ENCODE measurements at regions not wholly inside any gene's neighbourhood (a gene's known extent, or its start where the extent isn't known, plus 50 kb on each side); places are given as distances from the start of the nearest gene placed in this dataset.

DNA sequence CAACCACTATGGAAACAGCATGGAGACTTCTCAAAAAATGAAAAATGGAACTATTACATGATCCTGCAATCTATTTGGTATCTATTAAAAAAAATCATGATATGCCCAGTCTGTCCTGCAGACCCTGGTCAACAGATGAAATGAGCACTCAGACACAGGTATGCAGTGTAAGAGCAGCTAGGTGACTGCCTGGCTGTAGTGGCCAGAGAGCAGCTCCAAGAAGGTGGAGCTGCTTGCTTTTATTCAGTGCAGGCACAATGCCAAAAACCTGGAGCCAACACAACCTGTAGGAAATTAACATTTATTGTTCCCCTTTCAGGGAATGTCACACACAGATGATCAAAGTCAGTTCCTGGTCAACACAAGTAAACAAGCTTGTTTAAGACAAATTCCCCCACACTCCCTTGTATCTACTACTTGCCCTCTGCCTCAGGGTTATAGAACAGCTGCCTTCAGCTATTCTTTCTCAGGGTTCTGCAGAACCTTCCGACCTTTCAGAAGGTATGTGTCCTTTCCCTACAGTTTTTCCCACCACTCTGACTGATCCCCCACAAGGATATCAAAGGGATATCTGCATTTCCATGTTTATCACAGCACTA lies 933.7 kb upstream of the SLITRK5 start:
- CTCF ChIA-PET = no interaction called here
- no peaks in the 10 kb centered on the region for H3K36me3 Mint-ChIP-seq (ENCODE audit: low read depth)
- no peak overlapping the region for H3K27ac Mint-ChIP-seq
- peaks cover 9% of the 10 kb centered on the region for H3K9me3 Mint-ChIP-seq
- no peak for DNase-seq
- POLR2A ChIA-PET = no interaction called here
- H3K4me1 Mint-ChIP-seq = no peaks in the 10 kb centered on the region
- no peak overlapping the region for H3K4me3 Mint-ChIP-seq
- H3K27me3 Mint-ChIP-seq = no peaks in the 10 kb centered on the region

DNA sequence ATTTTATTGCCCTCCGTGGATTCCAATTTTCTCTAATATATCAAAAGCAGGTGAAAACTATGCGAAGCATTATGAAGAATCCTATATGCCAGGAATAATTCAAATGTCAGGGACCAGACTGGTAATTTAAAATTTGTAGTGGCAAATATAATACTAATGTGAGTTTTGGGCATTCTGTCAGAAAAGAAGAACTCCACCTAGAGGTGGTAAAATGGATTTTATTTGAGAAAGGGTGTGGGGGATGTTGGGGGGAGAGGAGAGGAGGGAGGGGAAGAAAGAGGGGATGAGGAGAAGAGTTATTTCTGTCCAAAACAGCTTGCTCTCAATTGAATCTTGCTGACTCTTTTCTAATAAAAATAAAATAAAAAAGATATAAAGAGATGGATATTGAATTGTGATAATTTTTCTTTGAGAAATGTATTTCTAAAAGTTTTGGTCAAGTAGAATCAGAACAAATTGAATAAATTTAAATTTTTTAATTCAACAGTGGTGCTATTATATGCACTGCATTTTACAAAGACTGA lies 929.3 kb upstream of the SLITRK5 start:
- Mint-ChIP-seq H3K27ac (no peak overlapping the region), H3K4me1 (no peaks in the 10 kb centered on the region), H3K36me3 (ENCODE audit: low read depth) (no peaks in the 10 kb centered on the region), H3K9me3 (peaks cover 4% of the 10 kb centered on the region), H3K4me3 (no peak overlapping the region), H3K27me3 (no peaks in the 10 kb centered on the region)
- DNase-seq = no peak
- ChIA-PET CTCF (no interaction called here), POLR2A (no interaction called here)

DNA sequence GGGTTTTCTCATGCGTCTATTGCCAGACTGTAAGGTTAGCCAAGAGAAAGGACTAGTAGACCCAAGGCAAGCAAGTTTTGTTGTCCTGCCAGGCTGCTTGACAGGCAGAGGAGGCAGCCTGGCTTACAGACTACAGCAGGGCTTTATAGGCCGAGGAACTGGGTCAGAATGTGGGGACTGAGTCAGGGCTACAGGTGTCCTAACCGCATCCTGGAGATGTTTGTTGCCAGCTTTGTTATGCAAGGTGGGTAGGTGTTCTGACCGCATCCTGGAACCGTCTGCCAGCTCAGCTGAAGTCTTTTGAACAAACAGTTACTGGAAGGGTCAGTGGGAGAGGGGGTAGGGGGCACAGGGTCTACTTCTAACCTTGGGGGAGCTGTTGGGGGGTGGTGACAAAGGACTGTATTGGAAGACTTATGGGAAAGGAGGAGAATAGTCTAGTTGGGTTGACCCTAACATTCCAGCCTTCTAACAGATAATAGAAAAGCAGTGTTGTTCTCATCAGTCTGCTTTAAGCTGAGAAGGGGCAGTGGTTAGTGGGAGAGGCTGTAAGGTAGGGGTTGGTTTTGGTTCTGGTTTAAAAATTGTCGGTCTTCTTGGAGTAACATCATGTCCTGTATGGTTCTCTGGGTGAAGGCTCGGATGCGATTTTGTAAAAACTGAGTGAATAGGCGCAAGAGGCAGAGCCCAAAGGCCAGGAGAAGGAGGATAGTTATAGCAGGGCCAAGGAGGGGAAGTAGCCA lies 913.8 kb upstream of the SLITRK5 start:
- ChIA-PET POLR2A (interaction anchor here (1.0 kb wide), 1 partner anchor 8 kb away, joined by 4 read pairs; no protein-coding TSS in a partner anchor), CTCF (interaction anchor here (0.6 kb wide), 1 partner anchor 149 kb away, joined by 3 read pairs; no protein-coding TSS in a partner anchor)
- Mint-ChIP-seq H3K36me3 (ENCODE audit: low read depth) (peaks cover 7% of the 10 kb centered on the region), H3K4me1 (peaks cover 10% of the 10 kb centered on the region), H3K27me3 (no peaks in the 10 kb centered on the region), H3K9me3 (peaks cover 30% of the 10 kb centered on the region), H3K27ac (peak overlapping the region; percentile 92), H3K4me3 (peak overlapping the region; percentile 68)
- DNase-seq = peak; percentile 55

GRCh38 chr13:86758116-86758515 lies 913.1 kb upstream of the SLITRK5 start:
- H3K27ac Mint-ChIP-seq = peak overlapping the region; percentile 92
- DNase-seq = no peak

GRCh38 chr13:86760620-86761019 lies 910.6 kb upstream of the SLITRK5 start:
- Mint-ChIP-seq H3K27ac (peak overlapping the region; percentile 92), H3K9me3 (peaks cover 44% of the 10 kb centered on the region), H3K4me3 (peak overlapping the region; percentile 68), H3K4me1 (peaks cover 20% of the 10 kb centered on the region), H3K27me3 (no peaks in the 10 kb centered on the region), H3K36me3 (ENCODE audit: low read depth) (peaks cover 21% of the 10 kb centered on the region)
- DNase-seq = no peak
- CTCF ChIA-PET = no interaction called here
- POLR2A ChIA-PET = no interaction called here

More at GRCh38 chr13:86758116-86758515, 913.1 kb upstream of the SLITRK5 start:
- no peaks in the 10 kb centered on the region for H3K27me3 Mint-ChIP-seq
- H3K9me3 Mint-ChIP-seq = peaks cover 37% of the 10 kb centered on the region
- H3K4me1 Mint-ChIP-seq = peaks cover 12% of the 10 kb centered on the region
- ChIA-PET CTCF (no interaction called here), POLR2A (interaction anchor here (1.0 kb wide), 1 partner anchor 7 kb away, joined by 4 read pairs; no protein-coding TSS in a partner anchor)
- H3K4me3 Mint-ChIP-seq = peak overlapping the region; percentile 68
- peaks cover 14% of the 10 kb centered on the region for H3K36me3 Mint-ChIP-seq (ENCODE audit: low read depth)

DNA sequence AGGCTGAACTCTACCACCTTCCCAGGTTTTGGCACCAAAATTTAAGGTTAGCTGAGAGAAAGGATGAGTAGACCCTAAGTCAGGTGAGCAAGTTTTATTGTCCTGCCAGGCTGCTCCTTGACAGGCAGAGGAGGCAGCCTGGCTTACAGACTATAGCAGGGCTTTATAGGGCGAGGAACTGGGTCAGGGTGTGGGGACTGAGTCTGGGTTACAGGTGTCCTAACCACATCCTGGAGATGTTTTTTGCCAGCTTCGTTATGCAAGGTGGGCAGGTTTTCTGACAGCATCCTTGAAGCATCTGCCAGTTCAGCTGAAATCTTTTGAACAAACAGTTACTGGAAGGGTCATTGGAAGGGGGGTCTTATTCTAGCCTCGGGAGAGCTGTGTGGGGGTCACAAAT lies 905.7 kb upstream of the SLITRK5 start:
- CTCF ChIA-PET = interaction anchor here (0.6 kb wide), 1 partner anchor 285 kb away, joined by 3 read pairs; no protein-coding TSS in a partner anchor
- DNase-seq = peak; percentile 21
- H3K4me1 Mint-ChIP-seq = peaks cover 18% of the 10 kb centered on the region
- POLR2A ChIA-PET = interaction anchor here (1.1 kb wide), 1 partner anchor 8 kb away, joined by 4 read pairs; no protein-coding TSS in a partner anchor
- H3K27ac Mint-ChIP-seq = peak overlapping the region; percentile 76
- H3K36me3 Mint-ChIP-seq (ENCODE audit: low read depth) = peaks cover 19% of the 10 kb centered on the region
- peak overlapping the region; percentile 19 for H3K4me3 Mint-ChIP-seq
- no peaks in the 10 kb centered on the region for H3K27me3 Mint-ChIP-seq
- peaks cover 32% of the 10 kb centered on the region for H3K9me3 Mint-ChIP-seq

DNA sequence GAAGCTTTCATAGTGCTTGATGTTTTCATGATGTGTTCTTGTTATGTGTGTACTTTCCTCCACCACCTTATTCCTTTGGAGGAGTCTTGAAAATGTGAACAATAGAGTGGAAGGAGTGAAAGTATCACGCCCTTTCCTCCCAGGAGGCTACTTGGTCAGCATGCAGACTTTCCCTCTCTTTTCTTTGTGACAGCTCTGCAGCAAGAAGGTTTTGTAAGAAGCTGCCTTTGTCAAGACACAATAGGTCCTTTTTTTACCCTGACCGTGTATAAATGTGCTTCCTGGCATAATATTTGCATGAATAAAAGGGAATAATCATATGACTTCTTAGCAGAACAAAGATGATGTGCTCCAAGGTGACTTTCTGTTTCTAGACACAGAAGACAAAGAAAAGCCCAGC lies 882.6 kb upstream of the SLITRK5 start:
- Mint-ChIP-seq H3K4me1 (no peaks in the 10 kb centered on the region), H3K9me3 (peaks cover 12% of the 10 kb centered on the region), H3K36me3 (ENCODE audit: low read depth) (no peaks in the 10 kb centered on the region), H3K4me3 (no peak overlapping the region), H3K27ac (no peak overlapping the region), H3K27me3 (no peaks in the 10 kb centered on the region)
- DNase-seq = no peak
- CTCF ChIA-PET = no interaction called here
- POLR2A ChIA-PET = no interaction called here

- ChIA-PET POLR2A (no interaction called here), CTCF (no interaction called here)
- Mint-ChIP-seq H3K4me1 (no peaks in the 10 kb centered on the region), H3K36me3 (ENCODE audit: low read depth) (no peaks in the 10 kb centered on the region), H3K27ac (no peak overlapping the region), H3K4me3 (no peak overlapping the region), H3K9me3 (peaks cover 12% of the 10 kb centered on the region), H3K27me3 (no peaks in the 10 kb centered on the region)
- DNase-seq = no peak
Observed at GRCh38 chr13:86792153-86792651, 879.0 kb upstream of the SLITRK5 start.

DNA sequence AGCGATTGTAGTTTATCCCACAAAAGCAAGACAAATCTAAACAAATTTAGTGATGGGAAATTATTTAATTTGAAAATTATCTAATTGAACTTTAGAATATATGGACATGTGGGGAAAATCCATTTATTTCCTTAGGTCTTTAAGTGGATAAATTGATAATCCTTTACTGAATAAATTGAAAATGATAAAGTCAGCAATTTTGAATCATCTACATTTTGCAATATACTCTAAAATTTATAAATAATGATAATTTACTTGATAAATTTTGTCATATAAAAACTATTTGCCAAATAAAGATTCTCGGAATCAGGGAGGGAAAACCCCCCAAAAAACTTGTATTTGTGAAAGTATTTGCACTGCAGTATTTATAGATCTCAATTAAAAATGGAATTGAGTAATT lies 875.3 kb upstream of the SLITRK5 start:
- POLR2A ChIA-PET = no interaction called here
- Mint-ChIP-seq H3K36me3 (ENCODE audit: low read depth) (peaks cover 5% of the 10 kb centered on the region), H3K4me1 (no peaks in the 10 kb centered on the region), H3K9me3 (peaks cover 11% of the 10 kb centered on the region), H3K4me3 (no peak overlapping the region), H3K27me3 (no peaks in the 10 kb centered on the region), H3K27ac (no peak overlapping the region)
- CTCF ChIA-PET = no interaction called here
- DNase-seq = no peak

GRCh38 chr13:86810361-86810760 lies 860.8 kb upstream of the SLITRK5 start:
- no peaks in the 10 kb centered on the region for H3K36me3 Mint-ChIP-seq (ENCODE audit: low read depth)
- H3K4me1 Mint-ChIP-seq = no peaks in the 10 kb centered on the region
- ChIA-PET CTCF (no interaction called here), POLR2A (no interaction called here)
- no peaks in the 10 kb centered on the region for H3K27me3 Mint-ChIP-seq
- DNase-seq = no peak
- H3K27ac Mint-ChIP-seq = no peak overlapping the region
- H3K9me3 Mint-ChIP-seq = peaks cover 2% of the 10 kb centered on the region
- no peak overlapping the region for H3K4me3 Mint-ChIP-seq

DNA sequence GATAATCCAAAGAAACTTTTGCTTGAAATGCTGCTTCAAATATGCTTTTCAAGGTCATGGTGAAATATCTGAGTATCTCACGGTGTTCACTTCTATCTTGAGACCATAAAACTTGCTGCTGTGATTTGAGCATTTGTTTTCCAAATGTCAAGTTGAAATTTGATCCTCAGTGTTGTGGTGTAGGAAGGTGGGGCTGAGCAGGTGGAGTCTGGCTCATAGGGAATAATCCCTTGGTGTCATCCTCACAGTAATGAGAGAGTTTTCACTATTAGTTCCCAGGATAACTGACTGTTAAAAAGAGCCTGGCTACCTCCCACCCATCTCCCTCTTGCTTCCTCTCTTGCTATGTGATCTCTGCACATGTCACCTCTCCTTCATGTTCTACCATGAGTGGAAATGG lies 858.0 kb upstream of the SLITRK5 start:
- Mint-ChIP-seq H3K4me1 (no peaks in the 10 kb centered on the region), H3K27me3 (no peaks in the 10 kb centered on the region), H3K27ac (no peak overlapping the region), H3K36me3 (ENCODE audit: low read depth) (no peaks in the 10 kb centered on the region), H3K4me3 (no peak overlapping the region), H3K9me3 (peaks cover 2% of the 10 kb centered on the region)
- ChIA-PET POLR2A (no interaction called here), CTCF (no interaction called here)
- DNase-seq = no peak

GRCh38 chr13:86825410-86825809 lies 845.8 kb upstream of the SLITRK5 start:
- peaks cover 7% of the 10 kb centered on the region for H3K9me3 Mint-ChIP-seq
- ChIA-PET POLR2A (no interaction called here), CTCF (no interaction called here)
- H3K27ac Mint-ChIP-seq = no peak overlapping the region
- no peaks in the 10 kb centered on the region for H3K36me3 Mint-ChIP-seq (ENCODE audit: low read depth)
- no peak overlapping the region for H3K4me3 Mint-ChIP-seq
- H3K4me1 Mint-ChIP-seq = no peaks in the 10 kb centered on the region
- H3K27me3 Mint-ChIP-seq = no peaks in the 10 kb centered on the region
- DNase-seq = no peak

- DNase-seq = no peak
- ChIA-PET POLR2A (no interaction called here), CTCF (no interaction called here)
- H3K9me3 Mint-ChIP-seq = peaks cover 7% of the 10 kb centered on the region
- H3K27ac Mint-ChIP-seq = no peak overlapping the region
- H3K4me1 Mint-ChIP-seq = no peaks in the 10 kb centered on the region
- H3K27me3 Mint-ChIP-seq = no peaks in the 10 kb centered on the region
- H3K36me3 Mint-ChIP-seq (ENCODE audit: low read depth) = no peaks in the 10 kb centered on the region
- H3K4me3 Mint-ChIP-seq = no peak overlapping the region
Observed at GRCh38 chr13:86826232-86826631, 844.9 kb upstream of the SLITRK5 start.
